ENCODE measurements at regions not wholly inside any gene's neighbourhood (a gene's known extent, or its start where the extent isn't known, plus 50 kb on each side); places are given as distances from the start of the nearest gene placed in this dataset.

- DNase-seq, result no peak
Observed at GRCh38 chr12:89977405-89978085, 268.9 kb upstream of the ATP2B1 start.

DNA sequence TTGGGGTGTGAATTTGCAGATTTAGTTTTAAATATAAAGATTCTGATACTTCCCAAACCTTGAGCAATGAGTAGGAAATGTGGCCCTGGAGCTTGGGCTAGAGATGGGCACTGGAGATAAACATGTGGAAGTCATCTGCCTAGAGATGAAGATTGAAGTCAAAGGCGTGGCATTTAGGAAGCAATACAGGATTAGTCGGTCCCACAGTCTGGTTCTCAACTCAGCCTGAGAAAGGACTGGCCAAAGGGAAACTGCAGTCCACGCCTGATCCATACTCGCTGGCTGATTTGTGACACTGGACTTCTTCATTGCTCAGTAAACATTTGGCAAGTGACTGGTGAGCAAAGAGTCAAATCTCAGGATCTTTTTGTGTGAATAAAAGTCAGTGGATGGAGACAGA is 268.2 kb upstream of the ATP2B1 start:
- DNase-seq, result no peak

DNA sequence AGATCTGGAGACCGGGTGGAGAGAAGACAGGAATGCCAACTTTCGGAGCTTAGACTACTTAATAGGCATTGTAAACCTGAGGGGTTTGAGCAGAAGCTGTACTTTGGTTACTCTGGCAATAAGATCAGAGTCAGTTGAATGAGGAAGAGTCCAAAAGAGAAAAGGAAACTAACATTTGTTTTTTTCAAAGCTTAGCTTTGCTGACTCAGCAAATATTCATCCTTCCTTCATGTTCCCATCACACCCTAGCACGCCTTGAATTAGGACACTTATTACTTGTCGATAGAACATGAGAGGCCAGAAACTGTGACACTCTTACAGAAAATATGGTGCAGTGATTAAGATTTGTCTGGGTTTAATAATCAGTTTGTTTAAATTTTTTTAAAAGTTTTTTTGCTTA is 266.9 kb upstream of the ATP2B1 start:
- DNase-seq, result no peak

- no peak for DNase-seq
Observed at GRCh38 chr12:89971880-89972279, 263.2 kb upstream of the ATP2B1 start.

DNA sequence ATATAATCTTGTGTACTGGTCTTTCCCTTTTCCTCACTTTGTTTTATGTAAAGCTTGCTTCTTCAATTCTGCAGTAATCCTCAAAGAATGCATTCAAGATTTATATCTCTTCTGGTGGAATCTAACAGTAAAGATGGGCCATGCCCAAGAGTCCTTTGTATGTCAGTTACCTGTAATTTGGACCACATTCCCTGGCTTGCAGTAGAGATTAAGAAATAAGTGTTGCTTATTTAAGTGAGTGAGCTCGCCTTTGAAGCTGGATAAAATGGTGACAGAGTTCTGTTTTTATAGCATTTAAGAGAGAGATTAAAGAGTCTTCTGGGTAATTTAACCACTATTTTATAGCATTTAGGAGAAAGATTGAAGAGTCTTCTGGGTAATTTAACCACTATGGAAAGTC is 262.1 kb upstream of the ATP2B1 start:
- DNase-seq, result no peak

DNA sequence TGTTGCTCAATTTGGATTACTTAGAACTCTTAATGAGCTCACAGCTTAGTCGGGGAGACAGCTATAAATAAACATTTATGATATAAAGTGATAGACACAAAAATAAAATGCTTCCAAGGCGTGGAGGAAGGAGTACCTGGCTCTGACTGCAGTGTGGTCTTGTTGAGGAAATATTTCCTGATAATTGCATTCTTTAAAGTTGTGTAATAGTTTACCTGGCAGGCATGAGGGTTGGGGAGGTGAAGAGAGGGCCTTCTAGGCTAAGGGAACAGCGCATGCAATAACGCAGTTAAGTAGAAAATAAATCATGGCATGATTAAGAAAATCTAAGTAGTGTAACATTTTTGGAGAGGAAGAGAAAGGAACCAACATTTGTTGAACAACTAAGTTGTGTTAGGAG is 260.5 kb upstream of the ATP2B1 start:
- DNase-seq, result no peak

DNA sequence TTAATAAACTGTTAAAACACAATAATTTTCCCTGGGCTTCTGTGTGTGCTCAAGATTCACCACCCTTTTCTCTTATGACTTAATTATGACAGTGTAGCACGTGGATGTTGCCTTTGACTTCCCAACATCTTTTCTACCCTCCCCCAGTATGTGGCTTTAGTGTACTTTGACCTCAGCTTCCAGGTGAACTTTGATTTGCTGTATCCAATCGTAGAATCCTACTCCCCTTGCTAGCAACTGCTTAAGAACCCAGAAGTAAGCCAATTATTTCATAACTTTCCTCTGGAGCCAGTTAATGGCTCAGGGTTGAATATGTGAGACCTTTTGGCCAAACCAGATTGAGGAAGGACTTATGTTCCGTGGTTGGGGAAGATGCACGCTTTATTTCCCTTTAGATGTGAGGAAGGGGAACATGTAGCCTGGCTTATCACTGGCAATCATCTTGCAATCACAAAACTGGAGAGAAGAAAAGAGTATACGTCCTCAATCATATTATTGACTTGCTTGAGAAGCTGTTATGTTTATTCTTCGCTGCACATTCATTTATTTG is 259.6 kb upstream of the ATP2B1 start:
- no peak for DNase-seq

- DNase-seq, result no peak
Observed at GRCh38 chr12:89966495-89967240, 258.0 kb upstream of the ATP2B1 start.

- DNase-seq, result no peak
Observed at GRCh38 chr12:89965993-89966392, 257.4 kb upstream of the ATP2B1 start.

- DNase-seq, result no peak
Observed at GRCh38 chr12:89962648-89963047, 254.0 kb upstream of the ATP2B1 start.

DNA sequence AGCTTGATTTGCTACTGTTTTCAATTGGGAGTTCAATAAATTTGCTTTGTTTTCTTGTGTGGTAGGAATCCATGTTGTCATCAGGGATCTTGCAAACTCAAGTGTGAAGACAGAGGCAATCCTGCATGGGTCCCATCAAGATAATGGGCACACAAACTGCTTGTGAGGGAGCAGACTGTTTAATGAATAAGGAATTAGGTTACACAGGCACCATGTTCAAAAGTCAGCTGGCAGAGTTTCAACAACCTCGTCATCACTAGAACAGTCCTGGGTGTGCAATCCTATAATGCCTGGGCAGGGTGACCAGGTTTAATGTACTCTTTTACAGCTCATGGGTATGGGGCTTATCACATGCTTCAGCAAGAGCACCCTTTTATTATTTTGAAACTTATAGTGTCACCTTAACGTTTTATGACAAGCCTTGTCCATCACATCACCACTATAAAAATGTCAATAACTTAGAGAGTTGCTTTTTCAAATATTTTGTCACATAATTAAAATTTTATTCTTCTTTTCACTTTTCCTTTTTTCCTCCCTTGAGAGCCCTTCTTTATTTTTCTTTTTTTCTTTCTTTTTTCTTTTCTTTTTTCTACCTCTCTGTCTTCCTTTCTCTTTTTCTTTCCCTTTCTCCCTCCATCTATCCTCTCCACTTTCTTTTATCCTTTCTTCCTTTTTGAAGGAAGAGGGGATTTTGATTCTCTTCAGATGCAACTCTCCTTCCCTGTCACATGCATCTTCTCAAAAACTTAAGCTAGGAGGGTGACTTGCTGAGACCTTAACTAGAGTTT is 252.2 kb upstream of the ATP2B1 start:
- DNase-seq, result no peak

- no peak for DNase-seq
Observed at GRCh38 chr12:89960011-89960507, 251.4 kb upstream of the ATP2B1 start.

GRCh38 chr12:89959179-89959578 is 250.5 kb upstream of the ATP2B1 start:
- DNase-seq, result no peak

DNA sequence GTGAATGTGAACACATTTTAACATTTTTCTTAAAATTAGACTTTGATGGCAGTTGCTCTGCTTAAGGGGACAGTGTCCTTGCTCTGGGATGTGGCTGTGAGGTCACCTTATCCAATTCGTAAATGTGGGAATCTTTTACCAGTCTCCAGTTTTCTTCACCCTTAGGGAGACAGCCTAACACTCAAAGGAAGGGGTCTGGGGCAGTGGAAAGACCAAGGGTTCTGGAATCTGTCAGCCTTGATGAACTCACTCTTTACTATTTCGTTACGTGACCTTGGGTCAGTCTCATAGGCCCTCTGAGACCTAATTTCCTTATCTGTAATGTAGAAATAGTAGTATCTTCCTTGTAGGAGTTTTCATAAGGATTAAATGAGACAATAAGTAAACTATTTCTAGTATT is 245.6 kb upstream of the ATP2B1 start:
- DNase-seq, result no peak

DNA sequence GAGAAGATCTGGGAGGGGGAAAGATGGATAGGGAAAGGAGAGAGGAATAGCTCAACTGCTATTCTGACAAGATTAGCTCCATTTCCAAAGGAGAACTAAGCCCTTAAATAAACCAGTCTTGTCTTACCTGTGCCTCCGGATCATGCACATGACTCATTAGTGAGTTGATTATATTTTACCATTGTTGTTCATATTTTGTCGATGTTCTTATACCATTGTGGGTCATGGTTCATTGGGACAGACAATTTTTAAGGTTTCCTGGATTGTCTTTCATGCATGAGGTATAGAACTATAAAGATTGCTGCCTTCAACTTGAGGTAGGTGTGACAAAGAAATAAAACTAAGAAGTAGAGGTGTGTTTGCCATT is 243.0 kb upstream of the ATP2B1 start:
- DNase-seq, result no peak

DNA sequence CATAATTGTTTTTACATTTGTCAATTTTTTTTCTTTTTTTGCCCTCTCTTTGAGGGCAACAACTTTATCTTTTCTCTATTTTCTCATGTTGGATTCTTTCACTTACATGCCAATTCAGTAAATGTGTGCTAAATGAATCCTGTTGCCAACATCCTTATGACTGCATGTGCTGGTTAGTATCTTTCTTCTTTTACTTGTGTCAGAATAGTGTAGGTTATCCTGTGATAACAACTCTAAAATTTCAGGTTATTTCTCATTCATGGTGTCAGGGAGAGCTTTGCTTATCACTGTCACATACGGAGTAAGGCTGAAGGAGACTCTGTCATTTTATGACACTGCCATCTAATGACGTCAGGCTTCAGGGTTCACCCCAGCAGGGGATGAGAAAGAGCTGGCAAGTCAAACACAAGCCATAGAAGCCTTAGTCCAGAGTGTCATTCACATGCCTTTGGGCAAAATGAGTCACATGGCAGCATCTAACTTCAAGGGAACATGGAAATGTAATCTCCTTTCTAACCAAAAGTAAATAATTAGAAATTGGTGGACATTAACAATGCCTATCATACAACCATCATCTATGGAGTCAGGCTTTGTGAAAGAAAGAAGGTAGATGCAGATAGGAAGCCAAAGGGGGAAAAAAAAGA is 242.5 kb upstream of the ATP2B1 start:
- no peak for DNase-seq

DNA sequence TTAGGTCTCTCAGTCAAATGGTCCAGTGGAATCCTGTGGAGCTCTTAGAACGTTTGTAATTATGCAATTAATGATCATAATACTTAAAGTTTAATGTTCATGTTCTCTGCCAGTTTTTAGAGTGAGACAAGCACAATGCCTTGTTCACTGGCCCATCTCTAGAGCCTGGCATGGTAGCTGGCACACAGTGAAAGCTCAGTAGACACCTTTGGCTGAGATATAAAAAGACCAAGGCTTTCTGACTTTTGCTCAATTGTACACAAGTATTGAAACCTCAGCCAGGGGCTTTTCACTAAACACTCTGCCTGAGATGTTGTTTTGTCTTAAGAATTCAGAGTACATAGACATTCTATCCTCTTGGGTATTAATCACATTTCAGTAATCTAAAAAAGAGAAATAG is 241.8 kb upstream of the ATP2B1 start:
- DNase-seq, result no peak

GRCh38 chr12:89949457-89950195 is 241.0 kb upstream of the ATP2B1 start:
- peak; percentile 33 for DNase-seq

DNA sequence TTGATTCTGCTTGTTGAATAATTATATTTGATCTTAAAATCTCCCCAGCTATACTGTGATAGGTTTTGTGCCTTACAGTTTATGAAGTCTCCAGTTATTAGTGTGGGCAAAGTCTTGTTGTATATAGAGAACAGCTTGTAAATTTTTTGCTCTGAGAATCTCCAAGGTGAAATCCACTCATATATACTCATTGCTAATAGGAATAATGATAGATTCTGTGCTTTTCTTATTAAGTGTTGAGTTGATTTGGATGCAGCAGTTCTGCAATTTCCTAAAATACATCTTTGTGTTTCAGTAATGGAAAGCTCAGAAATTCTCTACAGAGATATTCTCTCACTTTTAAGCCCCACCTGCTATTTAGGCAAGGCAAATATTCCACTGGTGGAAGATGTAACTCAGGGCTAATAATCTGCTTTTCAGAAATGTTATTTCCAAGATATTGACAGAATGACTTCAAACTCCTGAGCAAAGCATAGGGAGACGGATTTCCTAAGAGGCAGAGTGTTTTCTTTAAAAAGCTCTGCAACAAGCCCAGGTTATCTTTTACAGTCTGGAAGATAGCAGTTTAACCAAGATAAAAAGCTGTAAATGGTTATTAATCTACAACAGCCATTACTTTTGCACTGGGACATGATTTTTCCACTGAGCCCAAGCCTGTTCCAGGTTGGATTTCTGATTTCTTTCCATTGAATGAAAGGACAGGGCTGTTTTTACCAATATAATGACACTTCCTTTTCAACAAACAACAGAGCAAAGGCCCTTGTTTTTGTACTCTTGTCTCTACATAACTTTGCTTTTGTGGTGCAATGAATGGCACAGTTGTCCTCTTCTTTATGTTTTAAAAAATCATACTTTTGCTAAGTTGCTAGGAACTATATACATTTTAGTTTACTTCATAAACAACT is 239.9 kb upstream of the ATP2B1 start:
- DNase-seq, result no peak

GRCh38 chr12:89947437-89948270 is 239.0 kb upstream of the ATP2B1 start:
- DNase-seq, result no peak
